GM12891 (cell line): ENCODE measurements at regions not wholly inside any gene's neighbourhood (a gene's known extent, or its start where the extent isn't known, plus 50 kb on each side); places are given as distances from the start of the nearest gene placed in this dataset.

Source experiments
- PAX5 ChIP-seq: IDR thresholded peaks from 2 replicates; pipeline ENCODE4 v1.6.1; 2011; ENCODE audit warnings: low read length, moderate library complexity, mild to moderate bottlenecking; ENCODE audit not compliant: insufficient read depth, severe bottlenecking
- POLR2A ChIP-seq: IDR thresholded peaks from 2 replicates; pipeline ENCODE4 v1.6.1; 2011; ENCODE audit warnings: low read depth, low read length, control low read depth
- POLR2AphosphoS5 ChIP-seq: IDR thresholded peaks from 2 replicates; pipeline ENCODE4 v1.6.1; 2011; ENCODE audit warnings: low read depth, low read length, control low read depth
- SPI1 ChIP-seq: IDR thresholded peaks from 2 replicates; pipeline ENCODE4 v1.6.1; 2011; ENCODE audit warnings: low read depth, low read length, control low read depth
- TAF1 ChIP-seq: IDR thresholded peaks from 2 replicates; pipeline ENCODE4 v1.6.1; 2011; ENCODE audit warnings: low read depth, low read length, control low read depth

DNA sequence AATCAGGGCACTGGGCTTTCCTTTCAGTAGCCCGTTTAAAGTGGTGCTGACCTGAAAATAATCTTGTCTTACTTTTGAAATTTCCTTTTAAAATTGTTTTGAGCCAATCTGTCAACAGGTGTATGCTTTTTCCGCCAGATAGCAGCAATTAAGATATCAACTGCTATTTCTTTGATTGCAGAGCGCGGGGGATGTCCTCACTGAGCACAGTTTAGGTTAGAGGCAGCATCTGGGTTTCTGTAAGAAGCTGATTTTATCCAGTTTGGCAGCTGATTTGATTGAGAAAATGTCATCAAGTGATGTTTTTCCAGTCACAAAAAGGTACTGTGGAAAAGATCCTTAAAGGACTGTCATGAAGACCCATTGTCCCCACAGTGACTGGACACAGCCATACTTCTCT, 371.8 kb downstream of the ADAMTS20 start:
- TF ChIP-seq POLR2A, result no peak
- TF ChIP-seq TAF1, result no peak
- TF ChIP-seq POLR2AphosphoS5, result no peak
- TF ChIP-seq SPI1, result no peak
- no peak for TF ChIP-seq PAX5
